OCI-LY3 (cell line): ENCODE measurements at regions not wholly inside any gene's neighbourhood (a gene's known extent, or its start where the extent isn't known, plus 50 kb on each side); places are given as distances from the start of the nearest gene placed in this dataset.

Experiments used
- H2AFZ ChIP-seq: fragments of 200-600, 300-600 bp; shearing (Covaris generic); 2 replicates; pipeline ENCODE4 v1.6.0; 2014; ENCODE audit warnings: antibody characterized with exemption, low read depth, low read length
- H3K27ac ChIP-seq: fragments of 200-600, 300-600 bp; sonication (generic); 2 replicates; pipeline ENCODE4 v1.5.1; 2014; ENCODE audit warnings: mild to moderate bottlenecking, low read length, moderate library complexity, mixed read lengths
- H3K27me3 ChIP-seq: fragments of 200-600, 300-600 bp; sonication (generic); 2 replicates; pipeline ENCODE4 v1.6.1; 2014; ENCODE audit warnings: low read depth, low read length, mixed read lengths
- H3K36me3 ChIP-seq: fragments of 200-600, 300-600 bp; sonication (generic); replicated peaks from 2 replicates; pipeline ENCODE3; 2014; ENCODE audit warnings: low read depth, low read length, mixed read lengths
- H3K4me1 ChIP-seq: fragments of 300-600, 200-600 bp; sonication (generic); 2 replicates; pipeline ENCODE4 v1.6.1; 2014; ENCODE audit warnings: low read length, mixed read lengths
- H3K4me2 ChIP-seq: fragments of 200-600, 300-600 bp; sonication (generic); 2 replicates; pipeline ENCODE4 v1.6.1; 2014; ENCODE audit warnings: low read length, mixed read lengths
- H3K4me3 ChIP-seq: fragments of 300-600, 200-600 bp; sonication (generic); 2 replicates; pipeline ENCODE4 v1.5.1; 2014; ENCODE audit warnings: antibody characterized with exemption, mild to moderate bottlenecking, low read length, moderate library complexity
- H3K79me2 ChIP-seq: fragments of 300-600, 200-600 bp; shearing (Covaris generic); 2 replicates; pipeline ENCODE4 v1.6.1; 2014; ENCODE audit warnings: mild to moderate bottlenecking, low read length, mixed read lengths
- H3K9ac ChIP-seq: fragments of 300-600, 200-600 bp; shearing (Covaris generic); 2 replicates; pipeline ENCODE4 v1.6.0; 2014; ENCODE audit warnings: mild to moderate bottlenecking, low read length, moderate library complexity
- H3K9me3 ChIP-seq: fragments of 200-600, 300-600 bp; shearing (Covaris generic); 2 replicates; pipeline ENCODE4 v1.6.1; 2014; ENCODE audit warnings: low read length, mixed read lengths; ENCODE audit not compliant: insufficient read depth
- H4K20me1 ChIP-seq: fragments of 200-600, 300-600 bp; sonication (generic); 2 replicates; pipeline ENCODE4 v1.6.1; 2016; ENCODE audit warnings: low read length, mixed read lengths; ENCODE audit not compliant: insufficient read depth
- EZH2phosphoT487 ChIP-seq: fragments of 200-600 bp; shearing (Covaris generic); IDR thresholded peaks from 2 replicates; pipeline ENCODE4 v1.6.1; 2018; ENCODE audit warnings: antibody characterized with exemption, mixed run types, low read depth
- TF ChIP-seq, protein P1 (sequence below): fragments of 200-600, 300-600 bp; sonication (generic); IDR thresholded peaks from 2 replicates; pipeline ENCODE4 v1.5.1; 2014; ENCODE audit warnings: antibody characterized with exemption, low read length, low read depth

DNA sequence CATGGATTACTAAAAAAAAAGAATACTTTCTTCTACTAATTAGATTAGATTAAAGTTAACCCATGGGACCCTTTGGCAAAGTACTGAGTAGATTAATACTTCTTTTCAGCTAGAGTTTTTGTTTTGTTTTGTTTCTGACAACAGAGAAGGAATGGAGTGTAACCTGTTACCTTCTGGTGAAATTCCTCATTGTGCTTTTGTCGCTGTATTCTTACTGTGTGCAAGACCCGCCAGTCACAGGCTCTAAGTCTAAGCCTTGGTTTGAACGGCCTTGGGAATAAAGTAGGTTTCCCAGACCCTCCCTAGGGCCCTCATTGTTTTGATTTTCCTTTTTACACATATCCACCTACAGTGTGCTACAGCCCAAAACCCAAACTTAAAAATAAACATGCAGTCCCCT, 171.1 kb upstream of the IL12A start:
- TF ChIP-seq EZH2phosphoT487: no peak
- TF ChIP-seq, protein P1, sequence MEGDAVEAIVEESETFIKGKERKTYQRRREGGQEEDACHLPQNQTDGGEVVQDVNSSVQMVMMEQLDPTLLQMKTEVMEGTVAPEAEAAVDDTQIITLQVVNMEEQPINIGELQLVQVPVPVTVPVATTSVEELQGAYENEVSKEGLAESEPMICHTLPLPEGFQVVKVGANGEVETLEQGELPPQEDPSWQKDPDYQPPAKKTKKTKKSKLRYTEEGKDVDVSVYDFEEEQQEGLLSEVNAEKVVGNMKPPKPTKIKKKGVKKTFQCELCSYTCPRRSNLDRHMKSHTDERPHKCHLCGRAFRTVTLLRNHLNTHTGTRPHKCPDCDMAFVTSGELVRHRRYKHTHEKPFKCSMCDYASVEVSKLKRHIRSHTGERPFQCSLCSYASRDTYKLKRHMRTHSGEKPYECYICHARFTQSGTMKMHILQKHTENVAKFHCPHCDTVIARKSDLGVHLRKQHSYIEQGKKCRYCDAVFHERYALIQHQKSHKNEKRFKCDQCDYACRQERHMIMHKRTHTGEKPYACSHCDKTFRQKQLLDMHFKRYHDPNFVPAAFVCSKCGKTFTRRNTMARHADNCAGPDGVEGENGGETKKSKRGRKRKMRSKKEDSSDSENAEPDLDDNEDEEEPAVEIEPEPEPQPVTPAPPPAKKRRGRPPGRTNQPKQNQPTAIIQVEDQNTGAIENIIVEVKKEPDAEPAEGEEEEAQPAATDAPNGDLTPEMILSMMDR: no peak

GRCh38 chr3:159818399-159818798, 170.2 kb upstream of the IL12A start:
- Histone ChIP-seq H3K36me3 (no peaks in the 10 kb centered on the region), H3K9ac (no peak overlapping the region), H4K20me1 (no peaks in the 10 kb centered on the region), H2AFZ (no peak overlapping the region), H3K27ac (no peak overlapping the region), H3K4me3 (no peak overlapping the region), H3K27me3 (no peaks in the 10 kb centered on the region), H3K4me1 (peaks cover 7% of the 10 kb centered on the region; the same call in 1 of the 2 replicates), H3K79me2 (no peaks in the 10 kb centered on the region), H3K4me2 (no peak overlapping the region), H3K9me3 (no peaks in the 10 kb centered on the region)
- no peak for TF ChIP-seq EZH2phosphoT487
- TF ChIP-seq, protein P1: peak; percentile 26

More for the DNA sequence above, 171.1 kb upstream of the IL12A start:
- Histone ChIP-seq H3K9me3 (no peaks in the 10 kb centered on the region), H3K27ac (no peak overlapping the region), H3K36me3 (no peaks in the 10 kb centered on the region), H3K4me2 (no peak overlapping the region), H4K20me1 (no peaks in the 10 kb centered on the region), H3K4me3 (no peak overlapping the region), H3K27me3 (no peaks in the 10 kb centered on the region), H3K79me2 (no peaks in the 10 kb centered on the region), H2AFZ (no peak overlapping the region), H3K4me1 (peaks cover 7% of the 10 kb centered on the region; the same call in 1 of the 2 replicates), H3K9ac (no peak overlapping the region)

DNA sequence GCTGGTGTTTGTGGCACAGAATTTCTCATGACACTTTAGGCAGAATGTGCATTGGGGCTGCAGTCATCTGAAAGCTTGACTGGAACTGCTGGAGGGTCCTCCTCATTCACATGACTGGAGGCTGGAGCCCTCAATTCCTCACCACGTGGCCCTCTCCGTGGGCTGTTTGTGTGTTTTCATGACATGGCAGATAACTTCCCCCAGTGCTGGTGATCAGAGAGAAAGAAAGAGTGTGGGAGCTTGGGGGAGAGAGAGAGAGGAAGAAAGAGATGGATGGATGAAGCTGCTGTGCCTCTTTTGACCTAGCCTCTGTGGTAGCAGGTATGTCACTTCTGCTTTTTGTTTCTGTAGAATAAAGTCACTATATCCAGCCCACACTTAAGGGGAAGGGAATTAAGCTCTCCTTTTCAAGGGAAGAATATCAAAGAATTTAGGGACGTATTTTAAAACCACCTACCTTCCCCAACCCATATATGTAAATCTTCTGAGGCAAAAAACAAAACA, 169.6 kb upstream of the IL12A start:
- TF ChIP-seq, protein P1: no peak
- H3K79me2 ChIP-seq: no peaks in the 10 kb centered on the region
- H3K4me3 ChIP-seq: no peak overlapping the region
- H3K4me1 ChIP-seq: peaks cover 7% of the 10 kb centered on the region; the same call in 1 of the 2 replicates
- H4K20me1 ChIP-seq: no peaks in the 10 kb centered on the region
- no peak overlapping the region for H3K9ac ChIP-seq
- H3K9me3 ChIP-seq: no peaks in the 10 kb centered on the region
- no peak overlapping the region for H2AFZ ChIP-seq
- no peaks in the 10 kb centered on the region for H3K27me3 ChIP-seq
- no peak overlapping the region for H3K4me2 ChIP-seq
- H3K36me3 ChIP-seq: no peaks in the 10 kb centered on the region
- H3K27ac ChIP-seq: no peak overlapping the region

DNA sequence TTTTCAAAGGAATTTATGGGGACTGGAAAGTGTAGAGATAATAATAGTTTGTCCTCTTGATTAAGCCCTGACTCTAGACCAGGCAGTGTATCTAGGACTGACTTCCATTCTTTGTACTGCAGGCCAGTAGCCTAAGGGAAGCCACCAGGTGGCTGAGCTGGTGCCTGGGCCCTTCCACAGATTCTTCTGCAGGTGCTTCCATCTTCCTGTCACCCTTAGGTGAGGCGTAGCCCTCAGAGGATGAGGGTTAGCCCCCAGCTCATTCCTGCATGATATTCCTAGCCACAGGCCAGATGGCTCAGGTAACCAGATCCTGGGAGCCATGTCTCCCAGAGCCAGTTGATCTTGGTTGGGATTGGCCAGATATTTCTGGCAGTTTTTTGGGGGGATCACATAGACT, 169.0 kb upstream of the IL12A start:
- TF ChIP-seq, protein P1: no peak
- TF ChIP-seq EZH2phosphoT487: no peak
- H4K20me1 ChIP-seq: no peaks in the 10 kb centered on the region
- no peak overlapping the region for H3K9ac ChIP-seq
- H3K27me3 ChIP-seq: no peaks in the 10 kb centered on the region
- no peak overlapping the region for H3K4me3 ChIP-seq
- H3K4me1 ChIP-seq: peaks cover 7% of the 10 kb centered on the region; the same call in 1 of the 2 replicates
- H3K9me3 ChIP-seq: no peaks in the 10 kb centered on the region
- no peaks in the 10 kb centered on the region for H3K79me2 ChIP-seq
- H3K4me2 ChIP-seq: no peak overlapping the region
- H3K27ac ChIP-seq: no peak overlapping the region
- H2AFZ ChIP-seq: no peak overlapping the region
- no peaks in the 10 kb centered on the region for H3K36me3 ChIP-seq
